ENCODE measurements at regions not wholly inside any gene's neighbourhood (a gene's known extent, or its start where the extent isn't known, plus 50 kb on each side); places are given as distances from the start of the nearest gene placed in this dataset.
"Not testable (repeated sequence)": the region's sequence is repeated elsewhere in the genome, so short reads cannot be mapped to it uniquely, and the experiment has no call there.

- no peak for DNase-seq
Measured at GRCh38 chr14:104306450-104307040, 168.2 kb downstream of the KIF26A start.

DNA sequence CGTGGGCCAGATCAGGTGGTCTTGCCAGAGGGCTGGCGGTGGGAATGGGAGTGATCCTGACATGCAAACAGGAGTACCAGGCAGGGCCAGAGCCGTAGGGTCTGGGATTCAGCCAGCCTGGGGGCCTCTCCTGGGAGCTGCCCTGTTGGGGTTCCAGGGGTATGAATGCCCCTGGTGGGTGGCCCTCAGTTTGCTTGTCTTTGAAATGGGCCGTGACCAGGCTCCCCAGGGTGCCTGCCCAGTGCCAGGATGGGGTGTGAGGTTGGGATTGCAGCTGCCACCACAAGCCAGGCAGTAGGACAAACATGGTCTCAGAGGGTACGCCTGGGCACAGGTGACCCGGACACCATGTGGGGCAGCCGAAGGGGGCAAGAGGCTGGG lies 168.8 kb downstream of the KIF26A start:
- DNase-seq: no peak

DNA sequence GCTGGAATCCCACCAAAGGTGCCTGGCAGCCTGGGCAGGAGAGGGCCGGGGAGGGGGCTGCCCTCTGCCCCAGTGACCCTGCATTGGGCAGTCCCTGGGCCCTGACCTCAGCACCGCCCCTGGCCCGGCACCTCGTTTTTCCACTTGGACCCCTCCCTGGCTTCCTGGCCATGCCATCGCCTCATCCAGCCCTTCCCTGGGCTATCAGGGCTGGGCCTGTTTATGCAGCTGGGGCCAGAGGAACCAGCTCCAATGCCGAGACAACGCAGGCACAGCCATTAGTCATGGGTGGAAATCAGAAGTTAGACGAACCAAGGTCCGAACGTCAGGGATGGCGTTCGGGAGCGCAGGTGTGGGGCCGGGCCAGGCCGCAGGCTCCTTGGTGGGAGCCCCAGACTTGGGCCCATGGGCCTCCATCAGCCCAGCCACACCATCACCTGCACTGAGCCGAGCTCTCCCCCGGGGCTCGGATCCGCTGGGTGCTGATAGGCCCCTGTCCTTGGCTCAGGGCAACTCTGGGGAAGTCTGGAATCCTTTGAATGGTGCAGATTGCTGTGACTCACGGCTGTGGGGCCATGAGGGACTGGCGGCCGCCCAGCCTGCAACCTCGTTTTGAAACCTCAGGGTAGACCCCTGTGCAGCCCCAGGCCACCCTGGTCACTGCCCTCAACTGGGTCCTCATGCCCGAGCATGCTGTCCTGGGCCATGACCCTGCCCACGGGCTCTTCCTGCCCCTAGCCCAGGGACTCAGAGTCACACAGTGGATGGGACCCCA lies 169.4 kb downstream of the KIF26A start:
- no peak for DNase-seq

- not testable (repeated sequence) for DNase-seq
Measured at GRCh38 chr14:104308534-104308933, 170.1 kb downstream of the KIF26A start.

DNA sequence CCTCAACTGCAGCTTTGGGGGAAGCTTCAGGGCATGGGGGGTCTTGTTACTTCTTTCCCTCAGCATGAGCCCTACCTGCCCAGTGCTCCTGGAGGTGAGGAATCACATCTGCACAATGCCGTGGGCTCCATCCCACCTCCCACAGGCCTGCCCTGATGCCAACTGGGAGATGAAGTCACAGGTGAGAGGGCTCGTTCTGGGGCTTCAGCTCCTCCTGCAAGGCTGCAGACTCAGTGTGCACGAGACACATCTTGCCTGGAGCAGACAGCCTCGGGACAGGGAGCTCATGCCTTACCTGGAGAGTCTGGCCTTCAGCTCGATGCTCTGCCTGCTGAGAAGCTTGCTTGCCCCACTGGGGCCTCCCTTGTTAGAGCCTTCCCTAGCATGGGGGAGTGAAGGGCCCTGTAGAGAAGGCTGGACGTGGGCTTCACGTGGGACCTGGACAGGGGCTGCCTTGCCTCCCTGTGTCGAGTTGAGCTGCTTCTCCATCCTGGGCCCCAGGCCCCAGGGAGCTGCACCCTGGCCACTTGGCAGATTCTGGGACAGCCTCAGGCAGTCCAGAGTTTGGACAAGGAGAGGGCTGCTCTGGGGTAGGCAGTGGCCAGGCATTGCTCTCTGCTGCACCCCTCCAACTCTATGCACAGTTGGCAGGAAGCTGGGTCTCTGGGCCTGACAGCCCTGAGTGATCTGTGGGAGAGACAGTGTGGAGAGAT lies 171.4 kb downstream of the KIF26A start:
- DNase-seq: no peak

DNA sequence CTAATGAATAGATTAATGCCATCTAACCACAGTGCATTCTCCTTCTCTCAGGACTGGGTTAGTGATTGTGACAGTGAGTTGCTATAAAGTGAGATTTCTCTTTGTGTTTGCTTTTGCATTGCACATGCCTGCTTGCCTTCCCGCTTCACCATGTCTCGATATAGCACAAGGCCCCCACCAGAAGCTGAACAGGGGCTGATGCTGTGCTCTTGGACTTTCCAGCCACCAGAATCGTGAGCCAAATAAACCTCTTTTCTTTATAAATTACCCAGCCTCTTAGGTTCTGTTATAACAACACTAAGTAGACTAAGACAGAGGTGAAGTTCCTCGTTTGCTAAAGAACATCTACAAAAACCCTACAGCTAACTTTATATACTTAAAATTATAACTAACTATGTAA lies 173.0 kb downstream of the KIF26A start:
- DNase-seq: no peak

DNA sequence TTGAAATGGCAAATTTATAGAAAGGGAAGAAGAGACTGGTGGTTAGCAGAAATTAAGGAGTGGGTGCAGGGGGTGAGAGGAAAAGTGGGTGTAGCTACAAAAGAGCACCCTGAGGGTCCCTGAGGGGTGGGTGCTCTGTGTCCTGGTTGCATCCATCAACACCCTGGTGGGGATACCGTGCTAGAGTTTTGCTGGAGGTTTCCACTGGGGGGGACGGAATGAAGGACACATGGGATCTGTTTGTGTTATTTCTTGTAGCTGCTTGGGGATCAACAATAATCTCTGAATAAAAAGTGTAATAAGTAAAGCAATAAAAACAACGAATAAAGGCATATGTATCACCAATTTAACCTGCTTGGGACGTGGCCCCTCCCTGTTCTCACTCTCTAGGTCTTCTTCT lies 175.3 kb downstream of the KIF26A start:
- DNase-seq: no peak

DNA sequence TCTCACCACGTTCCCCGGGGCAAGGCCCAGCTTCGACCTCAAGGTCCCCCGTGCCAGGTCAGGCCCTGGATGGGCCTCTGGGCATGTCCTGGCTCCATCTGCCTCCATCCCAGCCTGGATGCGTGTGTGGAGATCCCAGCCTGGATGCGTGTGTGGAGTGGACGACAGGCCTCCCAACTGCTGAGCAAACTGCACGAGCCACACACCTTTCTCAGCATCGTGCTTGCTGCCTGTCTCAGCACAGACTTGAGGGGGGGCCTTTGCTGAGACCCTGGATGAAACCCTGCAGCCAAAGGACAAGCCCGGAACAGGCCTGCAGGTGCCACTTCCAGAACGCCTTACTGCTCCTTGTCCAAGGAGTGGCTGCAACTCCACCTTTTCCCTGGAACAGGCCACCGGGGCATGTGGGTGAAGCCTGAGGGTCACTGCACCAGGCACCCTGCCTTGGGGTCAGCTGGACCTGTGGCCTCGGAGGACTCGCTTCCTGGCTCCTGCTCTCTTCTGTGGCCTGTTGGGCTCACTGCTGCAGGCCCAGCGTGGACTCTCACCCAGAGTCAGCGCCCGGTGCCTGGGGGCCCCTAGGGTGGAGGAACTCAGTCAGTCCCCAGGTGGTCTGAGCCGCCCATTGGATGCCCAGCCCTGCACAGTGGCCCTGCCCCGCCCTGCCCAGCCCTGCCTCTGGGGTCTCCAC lies 176.0 kb downstream of the KIF26A start:
- DNase-seq: no peak

- DNase-seq: no peak
Measured at GRCh38 chr14:104315169-104315568, 176.8 kb downstream of the KIF26A start.

DNA sequence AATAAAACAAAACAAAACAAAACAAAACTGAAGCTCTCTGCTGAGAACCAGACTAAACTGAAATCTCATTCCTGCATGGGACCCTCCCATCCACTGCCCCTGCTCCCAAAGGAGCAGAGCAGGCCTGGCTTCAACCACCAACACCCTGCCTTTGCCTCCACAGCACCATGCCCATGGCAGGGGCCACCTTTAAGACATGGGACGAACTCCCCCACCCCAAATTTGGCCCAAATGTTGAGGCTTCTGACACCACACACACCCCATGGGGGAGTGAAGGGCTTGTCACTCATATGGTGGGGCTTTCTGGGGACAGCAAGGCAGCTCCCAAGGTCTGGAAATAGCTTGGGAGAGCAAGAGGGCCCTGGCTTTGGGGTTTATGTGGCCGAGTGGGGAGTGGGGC lies 177.2 kb downstream of the KIF26A start:
- DNase-seq: no peak

GRCh38 chr14:104316121-104316722 lies 177.8 kb downstream of the KIF26A start:
- no peak for DNase-seq

GRCh38 chr14:104316723-104317491 lies 178.5 kb downstream of the KIF26A start:
- DNase-seq: no peak

DNA sequence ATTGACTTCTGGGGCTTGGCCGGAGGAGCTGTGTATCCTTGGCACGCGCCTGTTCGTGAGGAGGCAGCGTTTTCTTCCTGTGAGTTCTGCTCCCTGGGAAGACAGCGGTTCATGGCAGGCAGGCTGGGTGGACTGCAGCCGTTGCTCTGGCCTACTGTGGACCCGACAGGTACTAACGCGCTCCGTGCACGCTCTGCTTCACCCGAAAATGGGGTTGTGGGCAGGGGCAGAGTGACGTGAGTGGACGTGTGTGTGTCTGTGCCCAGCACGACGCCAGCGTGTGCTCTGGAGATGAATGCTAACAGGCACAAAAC lies 179.1 kb downstream of the KIF26A start:
- no peak for DNase-seq

- no peak for DNase-seq
Measured at GRCh38 chr14:104317975-104318557, 179.7 kb downstream of the KIF26A start.

DNA sequence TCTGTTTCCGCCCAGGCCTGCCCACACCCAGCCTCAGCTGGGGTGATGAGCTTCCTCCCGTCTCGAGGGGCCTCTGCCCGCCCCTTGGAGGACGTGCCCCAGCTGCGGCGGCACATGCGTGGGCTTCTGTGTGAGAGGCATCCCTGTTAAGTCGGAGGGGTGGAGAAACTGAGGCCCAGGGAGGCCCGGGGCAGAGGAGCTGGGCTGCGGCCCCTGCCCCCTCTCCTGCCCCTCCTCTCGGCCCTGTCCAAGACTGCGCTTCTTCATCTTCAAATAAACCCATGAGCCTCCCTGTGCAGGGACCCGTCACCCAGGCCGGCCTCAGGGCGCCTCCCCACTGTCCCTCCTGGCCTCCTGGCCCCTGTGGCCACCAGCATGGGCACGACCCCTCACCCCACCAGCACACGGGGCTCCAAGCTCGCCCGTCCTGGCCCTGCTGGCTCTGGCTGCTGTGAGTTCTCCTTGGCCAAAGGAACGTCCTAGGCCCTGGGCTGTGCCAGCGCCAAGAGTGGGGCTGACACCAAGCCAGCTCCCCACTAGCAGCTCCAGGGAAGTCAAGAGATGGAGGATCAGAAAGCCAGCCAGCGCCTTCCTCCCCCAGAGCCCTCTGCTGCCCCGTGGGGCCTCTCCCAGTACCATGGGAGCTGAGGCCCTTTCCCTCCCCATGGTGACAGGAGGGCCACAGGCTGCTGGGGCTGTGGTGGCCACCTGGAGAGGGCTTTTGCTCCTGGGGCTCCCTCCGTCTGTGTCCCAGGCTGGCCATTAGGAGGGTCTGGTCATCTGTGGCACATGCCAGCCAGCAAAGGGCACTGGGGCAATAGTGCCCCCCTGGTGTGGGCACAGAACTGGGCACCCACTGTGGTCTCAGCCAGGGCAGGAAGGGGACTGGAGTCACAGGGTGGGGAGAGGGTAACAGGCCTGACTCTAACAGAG lies 180.4 kb downstream of the KIF26A start:
- DNase-seq: no peak

GRCh38 chr14:104319491-104320241 lies 181.3 kb downstream of the KIF26A start:
- DNase-seq: no peak

GRCh38 chr14:104320611-104321086 lies 182.3 kb downstream of the KIF26A start:
- no peak for DNase-seq

GRCh38 chr14:104321088-104321801 lies 182.9 kb downstream of the KIF26A start:
- DNase-seq: no peak

DNA sequence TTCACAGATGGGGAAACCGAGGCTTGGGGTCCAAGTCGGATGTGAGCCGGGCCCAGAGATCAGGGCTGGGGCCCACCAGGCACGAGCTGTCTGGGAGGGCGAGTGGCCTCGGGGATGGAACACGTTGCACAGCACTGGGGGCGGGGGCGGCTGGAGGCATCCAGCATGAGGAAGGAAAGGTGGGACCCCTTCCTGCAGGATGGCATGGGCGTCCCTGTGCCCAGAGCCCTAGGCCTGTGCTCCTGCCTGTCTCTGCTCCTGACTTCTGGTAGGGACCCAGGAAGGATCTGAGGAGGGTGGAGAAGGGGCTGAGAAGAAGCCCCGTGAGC lies 183.4 kb downstream of the KIF26A start:
- no peak for DNase-seq
